A549 (cell line): ENCODE measurements at regions not wholly inside any gene's neighbourhood (a gene's known extent, or its start where the extent isn't known, plus 50 kb on each side); places are given as distances from the start of the nearest gene placed in this dataset.

Experiments
- CBX8 ChIP-seq: fragments of 200-600 bp; sonication (generic); IDR thresholded peaks from 2 replicates; pipeline ENCODE4 v1.6.1; 2016
- EP300 ChIP-seq, 2 experiments: fragments of >200 bp; sonication (Bioruptor Twin); formaldehyde crosslinking; IDR thresholded peaks; 2 replicates in 1 of 2; 3 replicates in 1 of 2; pipeline ENCODE4 v1.6.1; 2016 to 2017
- MAFK ChIP-seq: fragments of 450-650 bp; IDR thresholded peaks from 2 replicates; pipeline ENCODE4 v1.6.1; 2014; ENCODE audit not compliant: partially characterized antibody
- POLR2A ChIP-seq: IDR thresholded peaks from 2 replicates; pipeline ENCODE4 v1.6.1; 2012; ENCODE audit warnings: mild to moderate bottlenecking, low read length
- SREBF2 ChIP-seq: fragments of 450-650 bp; IDR thresholded peaks from 2 replicates; pipeline ENCODE4 v1.6.1; 2014; ENCODE audit warnings: mild to moderate bottlenecking, moderate library complexity
- TP53 ChIP-seq: fragments of 250-450 bp; sonication (Bioruptor Pico); IDR thresholded peaks from 2 replicates; pipeline ENCODE4 v1.5.0; 2021; ENCODE audit warnings: mild to moderate bottlenecking, moderate library complexity
- ZFP36 ChIP-seq: fragments of 450-650 bp; IDR thresholded peaks from 2 replicates; pipeline ENCODE4 v1.6.1; 2014; ENCODE audit warnings: borderline replicate concordance; ENCODE audit not compliant: partially characterized antibody
- TF ChIP-seq, protein P1 (sequence below): fragments of >200 bp; sonication (Bioruptor Twin); formaldehyde crosslinking; IDR thresholded peaks from 3 replicates; pipeline ENCODE4 v1.5.1; 2016
- TF ChIP-seq, protein P2 (sequence below): fragments of 200-600 bp; sonication (generic); IDR thresholded peaks from 2 replicates; pipeline ENCODE4 v1.6.1; 2016; ENCODE audit warnings: antibody characterized with exemption, mild to moderate bottlenecking, moderate library complexity

DNA sequence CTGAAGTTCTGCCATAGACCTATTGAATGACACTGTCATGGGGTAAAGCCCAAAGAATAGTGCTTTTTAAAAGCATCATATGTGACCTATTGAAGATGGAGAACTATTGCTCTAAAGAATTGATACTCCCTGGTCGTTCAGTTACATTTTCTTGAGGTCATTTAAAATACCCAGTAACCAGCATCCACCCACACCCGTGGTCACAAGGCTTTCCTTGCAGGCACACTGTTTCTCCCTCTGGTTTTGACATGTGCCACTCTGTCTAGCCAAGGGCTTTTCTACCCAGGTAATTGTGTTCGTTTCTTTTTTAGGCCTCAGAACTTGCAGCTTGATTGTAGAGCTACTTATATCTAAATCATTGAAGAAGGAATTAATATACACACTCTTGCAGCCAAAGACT is 68.3 kb upstream of the LYZL2 start:
- no peak for TF ChIP-seq MAFK
- TF ChIP-seq, protein P1, sequence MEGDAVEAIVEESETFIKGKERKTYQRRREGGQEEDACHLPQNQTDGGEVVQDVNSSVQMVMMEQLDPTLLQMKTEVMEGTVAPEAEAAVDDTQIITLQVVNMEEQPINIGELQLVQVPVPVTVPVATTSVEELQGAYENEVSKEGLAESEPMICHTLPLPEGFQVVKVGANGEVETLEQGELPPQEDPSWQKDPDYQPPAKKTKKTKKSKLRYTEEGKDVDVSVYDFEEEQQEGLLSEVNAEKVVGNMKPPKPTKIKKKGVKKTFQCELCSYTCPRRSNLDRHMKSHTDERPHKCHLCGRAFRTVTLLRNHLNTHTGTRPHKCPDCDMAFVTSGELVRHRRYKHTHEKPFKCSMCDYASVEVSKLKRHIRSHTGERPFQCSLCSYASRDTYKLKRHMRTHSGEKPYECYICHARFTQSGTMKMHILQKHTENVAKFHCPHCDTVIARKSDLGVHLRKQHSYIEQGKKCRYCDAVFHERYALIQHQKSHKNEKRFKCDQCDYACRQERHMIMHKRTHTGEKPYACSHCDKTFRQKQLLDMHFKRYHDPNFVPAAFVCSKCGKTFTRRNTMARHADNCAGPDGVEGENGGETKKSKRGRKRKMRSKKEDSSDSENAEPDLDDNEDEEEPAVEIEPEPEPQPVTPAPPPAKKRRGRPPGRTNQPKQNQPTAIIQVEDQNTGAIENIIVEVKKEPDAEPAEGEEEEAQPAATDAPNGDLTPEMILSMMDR = no peak
- TF ChIP-seq, protein P2, sequence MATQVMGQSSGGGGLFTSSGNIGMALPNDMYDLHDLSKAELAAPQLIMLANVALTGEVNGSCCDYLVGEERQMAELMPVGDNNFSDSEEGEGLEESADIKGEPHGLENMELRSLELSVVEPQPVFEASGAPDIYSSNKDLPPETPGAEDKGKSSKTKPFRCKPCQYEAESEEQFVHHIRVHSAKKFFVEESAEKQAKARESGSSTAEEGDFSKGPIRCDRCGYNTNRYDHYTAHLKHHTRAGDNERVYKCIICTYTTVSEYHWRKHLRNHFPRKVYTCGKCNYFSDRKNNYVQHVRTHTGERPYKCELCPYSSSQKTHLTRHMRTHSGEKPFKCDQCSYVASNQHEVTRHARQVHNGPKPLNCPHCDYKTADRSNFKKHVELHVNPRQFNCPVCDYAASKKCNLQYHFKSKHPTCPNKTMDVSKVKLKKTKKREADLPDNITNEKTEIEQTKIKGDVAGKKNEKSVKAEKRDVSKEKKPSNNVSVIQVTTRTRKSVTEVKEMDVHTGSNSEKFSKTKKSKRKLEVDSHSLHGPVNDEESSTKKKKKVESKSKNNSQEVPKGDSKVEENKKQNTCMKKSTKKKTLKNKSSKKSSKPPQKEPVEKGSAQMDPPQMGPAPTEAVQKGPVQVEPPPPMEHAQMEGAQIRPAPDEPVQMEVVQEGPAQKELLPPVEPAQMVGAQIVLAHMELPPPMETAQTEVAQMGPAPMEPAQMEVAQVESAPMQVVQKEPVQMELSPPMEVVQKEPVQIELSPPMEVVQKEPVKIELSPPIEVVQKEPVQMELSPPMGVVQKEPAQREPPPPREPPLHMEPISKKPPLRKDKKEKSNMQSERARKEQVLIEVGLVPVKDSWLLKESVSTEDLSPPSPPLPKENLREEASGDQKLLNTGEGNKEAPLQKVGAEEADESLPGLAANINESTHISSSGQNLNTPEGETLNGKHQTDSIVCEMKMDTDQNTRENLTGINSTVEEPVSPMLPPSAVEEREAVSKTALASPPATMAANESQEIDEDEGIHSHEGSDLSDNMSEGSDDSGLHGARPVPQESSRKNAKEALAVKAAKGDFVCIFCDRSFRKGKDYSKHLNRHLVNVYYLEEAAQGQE = no peak
- no peak for TF ChIP-seq TP53 (CRISPR knock-in tag)
- TF ChIP-seq POLR2A = no peak
- no peak for TF ChIP-seq CBX8
- no peak for TF ChIP-seq EP300 (IDR thresholded peaks at IDR 0.05)
- no peak for TF ChIP-seq ZFP36
- no peak for TF ChIP-seq SREBF2
